ENCODE measurements at regions not wholly inside any gene's neighbourhood (a gene's known extent, or its start where the extent isn't known, plus 50 kb on each side); places are given as distances from the start of the nearest gene placed in this dataset.

DNA sequence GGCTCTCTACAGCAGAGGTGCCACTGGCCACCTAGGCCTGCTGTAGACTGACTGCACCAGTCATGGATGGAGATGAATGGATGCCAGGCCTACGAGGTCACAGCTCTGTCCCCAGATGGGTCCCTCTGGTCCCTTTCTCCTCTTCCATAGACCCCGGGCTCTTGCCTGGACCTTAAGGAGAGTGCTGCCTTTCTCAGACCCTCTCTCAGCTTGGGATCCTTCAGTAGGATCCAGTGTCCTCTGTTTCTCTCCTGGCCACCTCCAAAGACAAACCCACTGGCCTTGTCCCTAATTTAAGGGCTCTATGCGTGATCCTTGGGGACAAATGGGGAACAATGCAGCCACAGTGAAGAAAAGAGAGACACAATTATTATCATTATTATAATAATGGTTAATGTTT lies 189.3 kb upstream of the C16orf82 start:
- TF ChIP-seq, protein P1, sequence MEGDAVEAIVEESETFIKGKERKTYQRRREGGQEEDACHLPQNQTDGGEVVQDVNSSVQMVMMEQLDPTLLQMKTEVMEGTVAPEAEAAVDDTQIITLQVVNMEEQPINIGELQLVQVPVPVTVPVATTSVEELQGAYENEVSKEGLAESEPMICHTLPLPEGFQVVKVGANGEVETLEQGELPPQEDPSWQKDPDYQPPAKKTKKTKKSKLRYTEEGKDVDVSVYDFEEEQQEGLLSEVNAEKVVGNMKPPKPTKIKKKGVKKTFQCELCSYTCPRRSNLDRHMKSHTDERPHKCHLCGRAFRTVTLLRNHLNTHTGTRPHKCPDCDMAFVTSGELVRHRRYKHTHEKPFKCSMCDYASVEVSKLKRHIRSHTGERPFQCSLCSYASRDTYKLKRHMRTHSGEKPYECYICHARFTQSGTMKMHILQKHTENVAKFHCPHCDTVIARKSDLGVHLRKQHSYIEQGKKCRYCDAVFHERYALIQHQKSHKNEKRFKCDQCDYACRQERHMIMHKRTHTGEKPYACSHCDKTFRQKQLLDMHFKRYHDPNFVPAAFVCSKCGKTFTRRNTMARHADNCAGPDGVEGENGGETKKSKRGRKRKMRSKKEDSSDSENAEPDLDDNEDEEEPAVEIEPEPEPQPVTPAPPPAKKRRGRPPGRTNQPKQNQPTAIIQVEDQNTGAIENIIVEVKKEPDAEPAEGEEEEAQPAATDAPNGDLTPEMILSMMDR (IDR thresholded peaks at IDR 0.05) = no peak
- no peak for TF ChIP-seq EP300 (IDR thresholded peaks at IDR 0.05)

Data from upper lobe of left lung (tissue), 4 donors.